ENCODE measurements at regions not wholly inside any gene's neighbourhood (a gene's known extent, or its start where the extent isn't known, plus 50 kb on each side); places are given as distances from the start of the nearest gene placed in this dataset.
A peak's percentile ranks its signal among the peaks of the same experiment; 100 is the strongest.

GRCh38 chr2:198322275-198322674, 517.9 kb downstream of the PLCL1 start:
- TF ChIP-seq CTCF (IDR thresholded peaks at IDR 0.05) (peak; percentile 39), ZFX (IDR thresholded peaks at IDR 0.05; ENCODE audit: borderline replicate concordance) (no peak)

Data from 22Rv1 (cell line).